HCT116 (cell line): ENCODE measurements at regions not wholly inside any gene's neighbourhood (a gene's known extent, or its start where the extent isn't known, plus 50 kb on each side); places are given as distances from the start of the nearest gene placed in this dataset.

Experiments
- ATAC-seq: fragments of 200-7000 bp; cut with Tn5 transposase; 2 replicates; pipeline ENCODE4 v1.9.1; 2020; ENCODE audit warnings: mild to moderate bottlenecking, moderate library complexity
- BruUV-seq: library from RNA; stranded (reverse); fragments of 400-500 nt; replicated peaks from 2 replicates; lab custom pipeline; 2021; lab: Mats Ljungman, UMichigan
- CTCF ChIA-PET: fragments of 300-600 bp; sonication (Branson Sonifier 250); formaldehyde crosslinking; loops from one replicate; lab custom pipeline; 2021; ENCODE audit warnings: antibody characterized with exemption; lab: Charles Lee
- POLR2A ChIA-PET: fragments of 300-600, 350-600 bp; sonication (Branson Sonifier 250); formaldehyde crosslinking; loops from one replicate; lab custom pipeline; 2021; ENCODE audit warnings: antibody characterized with exemption; lab: Charles Lee
- RAD21 ChIA-PET, 2 experiments: fragments of 300-600 bp; sonication (Branson Sonifier 250); formaldehyde crosslinking; loops; one replicate each; lab custom pipeline; 2023; ENCODE audit warnings: low total read pairs in 2 of 2; ENCODE audit not compliant: uncharacterized antibody in 2 of 2, unreplicated experiment in 2 of 2, low non-redundant PET in 1 of 2; lab: Charles Lee
- DNase-seq: peaks from one replicate; pipeline ENCODE4 v3.0.0-alpha.2; 2010; ENCODE audit warnings: low read depth, low spot score
- H2AFZ ChIP-seq: fragments of 200-600 bp; shearing (Covaris generic), sonication (generic); 2 replicates; pipeline ENCODE4 v1.6.1; 2017; ENCODE audit warnings: low read depth, mixed run types, mixed read lengths, antibody characterized with exemption, low read length; ENCODE audit not compliant: poor library complexity, severe bottlenecking
- H3K27ac ChIP-seq: 2 replicates; pipeline ENCODE4 v1.5.1; 2012; ENCODE audit warnings: low read depth, low read length
- H3K27me3 ChIP-seq: fragments of 200-600 bp; sonication (generic); 2 replicates; pipeline ENCODE4 v1.6.1; 2016; ENCODE audit warnings: mixed run types, low read length, mixed read lengths; ENCODE audit not compliant: insufficient read depth
- H3K36me3 ChIP-seq, 2 experiments: fragments of 200-500 bp in 1 of 2; fragments of 200-600 bp in 1 of 2; sonication (Bioruptor generic) in 1 of 2; sonication (generic) in 1 of 2; 2 replicates each; pipeline versions ENCODE4 v1.5.1 to v1.6.1; 2014 to 2016; ENCODE audit warnings: low read length in 2 of 2, inconsistent platforms in 1 of 2, mixed read lengths in 1 of 2, mixed run types in 1 of 2; ENCODE audit not compliant: insufficient read depth in 2 of 2, control insufficient read depth in 1 of 2
- H3K4me1 ChIP-seq, 2 experiments: fragments of 200-600 bp in 1 of 2; sonication (generic) in 1 of 2; 2 replicates each; pipeline versions ENCODE4 v1.5.1 to v1.6.1; 2012 to 2017; ENCODE audit warnings: low read length in 2 of 2, inconsistent platforms in 1 of 2, mild to moderate bottlenecking in 1 of 2, mixed read lengths in 1 of 2, mixed run types in 1 of 2, moderate library complexity in 1 of 2; ENCODE audit not compliant: insufficient read depth in 2 of 2, control insufficient read depth in 1 of 2
- H3K4me2 ChIP-seq: fragments of 200-600 bp; sonication (generic); 2 replicates; pipeline ENCODE4 v1.6.1; 2017; ENCODE audit warnings: mixed run types, low read length, mixed read lengths
- H3K4me3 ChIP-seq, 2 experiments: fragments of 200-600 bp in 1 of 2; sonication (generic) in 1 of 2; replicated peaks in 1 of 2; 2 replicates each; pipeline ENCODE4 v1.5.1; 2011 to 2016; ENCODE audit warnings: low read length in 2 of 2, control low read depth in 1 of 2, low read depth in 1 of 2, mild to moderate bottlenecking in 1 of 2, mixed read lengths in 1 of 2, mixed run types in 1 of 2
- H3K79me2 ChIP-seq: fragments of 200-600 bp; sonication (generic); 2 replicates; pipeline ENCODE4 v1.6.1; 2017; ENCODE audit warnings: mild to moderate bottlenecking, mixed run types, low read length, moderate library complexity, mixed read lengths; ENCODE audit not compliant: insufficient read depth
- H3K9ac ChIP-seq: fragments of 200-600 bp; sonication (generic); 2 replicates; pipeline ENCODE4 v1.6.1; 2016; ENCODE audit warnings: low read length, mixed read lengths
- H3K9me2 ChIP-seq: fragments of 200-600 bp; sonication (generic), shearing (Covaris generic); 2 replicates; pipeline ENCODE4 v1.6.1; 2017; ENCODE audit warnings: mixed run types, mild to moderate bottlenecking, moderate library complexity; ENCODE audit not compliant: insufficient read depth
- H3K9me3 ChIP-seq, 2 experiments: fragments of 200-500 bp in 1 of 2; fragments of 200-600 bp in 1 of 2; sonication (Bioruptor generic) in 1 of 2; sonication (generic) in 1 of 2; 2 replicates each; pipeline ENCODE4 v1.6.1; 2014 to 2017; ENCODE audit warnings: low read length in 2 of 2, mixed read lengths in 2 of 2, inconsistent platforms in 1 of 2, low read depth in 1 of 2, mild to moderate bottlenecking in 1 of 2, mixed run types in 1 of 2, moderate library complexity in 1 of 2; ENCODE audit not compliant: control insufficient read depth in 1 of 2, insufficient read depth in 1 of 2
- H4K20me1 ChIP-seq: fragments of 200-600 bp; sonication (generic), shearing (Covaris generic); 2 replicates; pipeline ENCODE4 v1.6.1; 2017; ENCODE audit warnings: mixed run types, mild to moderate bottlenecking, moderate library complexity; ENCODE audit not compliant: insufficient read depth
- ATF3 ChIP-seq: IDR thresholded peaks from 2 replicates; pipeline ENCODE4 v1.6.1; 2012
- CEBPB ChIP-seq: IDR thresholded peaks from 2 replicates; pipeline ENCODE4 v1.6.1; 2012; ENCODE audit warnings: low read depth
- EGR1 ChIP-seq: IDR thresholded peaks from 2 replicates; pipeline ENCODE4 v1.6.1; 2012; ENCODE audit warnings: low read depth
- ELF1 ChIP-seq: IDR thresholded peaks from 2 replicates; pipeline ENCODE4 v1.6.1; 2012; ENCODE audit warnings: low read depth, borderline replicate concordance
- EZH2phosphoT487 ChIP-seq: fragments of 200-600 bp; IDR thresholded peaks from 2 replicates; pipeline ENCODE4 v1.6.1; 2018; ENCODE audit warnings: antibody characterized with exemption, borderline replicate concordance
- FOSL1 ChIP-seq: IDR thresholded peaks from 2 replicates; pipeline ENCODE4 v1.6.1; 2012; ENCODE audit warnings: low read depth
- JUND ChIP-seq: IDR thresholded peaks from 2 replicates; pipeline ENCODE4 v1.6.1; 2012
- MAX ChIP-seq: IDR thresholded peaks from 2 replicates; pipeline ENCODE4 v1.6.1; 2012
- POLR2A ChIP-seq: IDR thresholded peaks from 2 replicates; pipeline ENCODE4 v1.7.0; 2011; ENCODE audit warnings: borderline replicate concordance; ENCODE audit not compliant: insufficient read depth, insufficient read length; ENCODE audit errors: extremely low read depth
- POLR2AphosphoS5 ChIP-seq: IDR thresholded peaks from 2 replicates; pipeline ENCODE4 v1.6.1; 2011; ENCODE audit warnings: mild to moderate bottlenecking, low read depth, low read length, moderate library complexity
- RAD21 ChIP-seq: IDR thresholded peaks from 2 replicates; pipeline ENCODE4 v1.6.1; 2012; ENCODE audit warnings: low read depth, mild to moderate bottlenecking
- REST ChIP-seq: IDR thresholded peaks from 2 replicates; pipeline ENCODE4 v1.6.1; 2012; ENCODE audit warnings: low read depth
- SIN3A ChIP-seq: IDR thresholded peaks from 2 replicates; pipeline ENCODE4 v1.6.1; 2012; ENCODE audit warnings: low read depth
- SP1 ChIP-seq: IDR thresholded peaks from 2 replicates; pipeline ENCODE4 v1.6.1; 2012; ENCODE audit warnings: low read depth
- SRF ChIP-seq: IDR thresholded peaks from 2 replicates; pipeline ENCODE4 v1.6.1; 2012; ENCODE audit warnings: low read depth
- TCF7L2 ChIP-seq: IDR thresholded peaks from 2 replicates; pipeline ENCODE4 v1.7.0; 2011; ENCODE audit warnings: borderline replicate concordance, inconsistent platforms; ENCODE audit not compliant: insufficient read depth, insufficient read length; ENCODE audit errors: extremely low read depth
- YY1 ChIP-seq: IDR thresholded peaks from 2 replicates; pipeline ENCODE4 v1.6.1; 2011; ENCODE audit warnings: low read length, low read depth, moderate library complexity, mild to moderate bottlenecking; ENCODE audit not compliant: insufficient replicate concordance; ENCODE audit errors: extremely low read depth
- ZBTB33 ChIP-seq: IDR thresholded peaks from 2 replicates; pipeline ENCODE4 v1.6.1; 2011; ENCODE audit warnings: mild to moderate bottlenecking, low read length, moderate library complexity; ENCODE audit not compliant: insufficient replicate concordance; ENCODE audit errors: extremely low read depth
- ZNF274 ChIP-seq: fragments of 200-500 bp; sonication (Bioruptor generic); IDR thresholded peaks from 2 replicates; pipeline ENCODE4 v1.6.1; 2014; ENCODE audit warnings: mild to moderate bottlenecking, low read depth, low read length, inconsistent platforms
- intact Hi-C: fragments of 100-400 bp; cut with micrococcal nuclease; formaldehyde crosslinking; loops from 2 replicates; pipeline ENCODE4 v1.10.0; 2022
- TF ChIP-seq, protein P1 (sequence below), 3 experiments: fragments of 200-600 bp in 1 of 3; sonication (generic) in 1 of 3; IDR thresholded peaks in 2 of 3; conservative IDR thresholded peaks in 1 of 3; 2 replicates each; pipeline ENCODE4 v1.5.1; 2012 to 2017; ENCODE audit warnings: low read depth in 2 of 3, low read length in 2 of 3, antibody characterized with exemption in 1 of 3, borderline replicate concordance in 1 of 3, control low read depth in 1 of 3, mild to moderate bottlenecking in 1 of 3, mixed read lengths in 1 of 3, mixed run types in 1 of 3, moderate library complexity in 1 of 3; ENCODE audit not compliant: insufficient read depth in 1 of 3

GRCh38 chr2:83042053-83042452 is 1417.0 kb downstream of the SUCLG1 start:
- TF ChIP-seq ATF3 = no peak
- no peak for TF ChIP-seq EGR1
- no peak for TF ChIP-seq SIN3A
- no peak for TF ChIP-seq TCF7L2
- no peak for TF ChIP-seq SRF
- no peak for TF ChIP-seq REST
- TF ChIP-seq ELF1 = no peak
- TF ChIP-seq POLR2A = no peak
- TF ChIP-seq MAX = no peak
- no peak for TF ChIP-seq FOSL1
- no peak for TF ChIP-seq ZBTB33
- TF ChIP-seq ZNF274 = no peak
- no peak for TF ChIP-seq POLR2AphosphoS5
- no peak for TF ChIP-seq JUND
- TF ChIP-seq RAD21 = no peak
- no peak for TF ChIP-seq YY1
- no peak for TF ChIP-seq SP1
- no peak for TF ChIP-seq EZH2phosphoT487
- TF ChIP-seq CEBPB = no peak
- TF ChIP-seq, protein P1, sequence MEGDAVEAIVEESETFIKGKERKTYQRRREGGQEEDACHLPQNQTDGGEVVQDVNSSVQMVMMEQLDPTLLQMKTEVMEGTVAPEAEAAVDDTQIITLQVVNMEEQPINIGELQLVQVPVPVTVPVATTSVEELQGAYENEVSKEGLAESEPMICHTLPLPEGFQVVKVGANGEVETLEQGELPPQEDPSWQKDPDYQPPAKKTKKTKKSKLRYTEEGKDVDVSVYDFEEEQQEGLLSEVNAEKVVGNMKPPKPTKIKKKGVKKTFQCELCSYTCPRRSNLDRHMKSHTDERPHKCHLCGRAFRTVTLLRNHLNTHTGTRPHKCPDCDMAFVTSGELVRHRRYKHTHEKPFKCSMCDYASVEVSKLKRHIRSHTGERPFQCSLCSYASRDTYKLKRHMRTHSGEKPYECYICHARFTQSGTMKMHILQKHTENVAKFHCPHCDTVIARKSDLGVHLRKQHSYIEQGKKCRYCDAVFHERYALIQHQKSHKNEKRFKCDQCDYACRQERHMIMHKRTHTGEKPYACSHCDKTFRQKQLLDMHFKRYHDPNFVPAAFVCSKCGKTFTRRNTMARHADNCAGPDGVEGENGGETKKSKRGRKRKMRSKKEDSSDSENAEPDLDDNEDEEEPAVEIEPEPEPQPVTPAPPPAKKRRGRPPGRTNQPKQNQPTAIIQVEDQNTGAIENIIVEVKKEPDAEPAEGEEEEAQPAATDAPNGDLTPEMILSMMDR (IDR thresholded peaks at IDR 0.05 in 2 of 3, conservative IDR thresholded peaks at IDR 0.05 in 1 of 3; ENCODE audit: borderline replicate concordance in 1 of 3, insufficient read depth in 1 of 3, low read depth in 2 of 3, low read length in 2 of 3) = no peak
- Histone ChIP-seq H3K9ac (no peak overlapping the region), H3K79me2 (no peaks in the 10 kb centered on the region), H3K27me3 (no peaks in the 10 kb centered on the region), H3K4me2 (no peak overlapping the region), H3K27ac (no peak overlapping the region), H2AFZ (no peak overlapping the region), H3K9me3 (no peaks in the 10 kb centered on the region), H4K20me1 (no peaks in the 10 kb centered on the region), H3K4me3 (no peak overlapping the region), H3K9me2 (no peaks in the 10 kb centered on the region), H3K36me3 (no peaks in the 10 kb centered on the region), H3K4me1 (no peaks in the 10 kb centered on the region)
- no peak for ATAC-seq
- ChIA-PET RAD21 (no interaction called here), POLR2A (no interaction called here), CTCF (no interaction called here)
- DNase-seq = no peak
- no TSS peak for BruUV-seq
- intact Hi-C loops = no loop called here
